Caco-2 (cell line): ENCODE measurements at regions not wholly inside any gene's neighbourhood (a gene's known extent, or its start where the extent isn't known, plus 50 kb on each side); places are given as distances from the start of the nearest gene placed in this dataset.

Experiments
- BruUV-seq: library from RNA; stranded (reverse); fragments of 400-500 nt; replicated peaks from 2 replicates; lab custom pipeline; 2021; lab: Mats Ljungman, UMichigan
- CTCF ChIA-PET: fragments of 300-600 bp; sonication (Branson Sonifier 250); formaldehyde crosslinking; loops from one replicate; lab custom pipeline; 2022; ENCODE audit warnings: antibody characterized with exemption; lab: Charles Lee
- POLR2A ChIA-PET: fragments of 300-600 bp; sonication (Branson Sonifier 250); formaldehyde crosslinking; loops from one replicate; lab custom pipeline; 2022; ENCODE audit warnings: antibody characterized with exemption; lab: Charles Lee
- DNase-seq, 2 experiments: peaks; one replicate each; pipeline versions ENCODE4 v3.0.0 to v3.0.0-alpha.2; 2020 to 2022
- H3K27me3 ChIP-seq: replicated peaks from 2 replicates; pipeline ENCODE4 v1.6.0; 2011; ENCODE audit warnings: low read length; ENCODE audit not compliant: control insufficient read depth, insufficient read depth
- H3K36me3 ChIP-seq: 2 replicates; pipeline ENCODE4 v1.5.1; 2011; ENCODE audit warnings: low read length; ENCODE audit not compliant: control insufficient read depth, insufficient read depth
- H3K4me1 ChIP-seq: fragments of 250-450 bp; sonication (Bioruptor Pico); 2 replicates; pipeline ENCODE4 v1.5.1; 2020; ENCODE audit warnings: mild to moderate bottlenecking
- H3K4me3 ChIP-seq: 2 replicates; pipeline ENCODE4 v1.5.1; 2011; ENCODE audit warnings: low read depth, mild to moderate bottlenecking, control low read depth, low read length
- H3K9me3 ChIP-seq: fragments of 250-450 bp; sonication (Bioruptor Pico); 2 replicates; pipeline ENCODE4 v1.5.1; 2020; ENCODE audit warnings: mild to moderate bottlenecking, moderate library complexity
- H3K27ac Mint-ChIP-seq: one replicate; pipeline ENCODE4 v1.8.0; 2022; ENCODE audit warnings: mixed read lengths; ENCODE audit not compliant: unreplicated experiment
- H3K27me3 Mint-ChIP-seq: one replicate; pipeline ENCODE4 v1.8.0; 2022; ENCODE audit warnings: mixed read lengths; ENCODE audit not compliant: insufficient read depth, unreplicated experiment
- H3K36me3 Mint-ChIP-seq: one replicate; pipeline ENCODE4 v1.8.0; 2022; ENCODE audit warnings: mild to moderate bottlenecking, mixed read lengths; ENCODE audit not compliant: insufficient read depth, unreplicated experiment
- H3K4me1 Mint-ChIP-seq: one replicate; pipeline ENCODE4 v1.8.0; 2022; ENCODE audit warnings: low read depth, mixed read lengths; ENCODE audit not compliant: unreplicated experiment
- H3K4me3 Mint-ChIP-seq: one replicate; pipeline ENCODE4 v1.8.0; 2022; ENCODE audit warnings: mild to moderate bottlenecking, moderate library complexity, mixed read lengths; ENCODE audit not compliant: unreplicated experiment
- H3K9me3 Mint-ChIP-seq: one replicate; pipeline ENCODE4 v1.8.0; 2022; ENCODE audit warnings: mixed read lengths; ENCODE audit not compliant: unreplicated experiment
- intact Hi-C: fragments of 100-400 bp; cut with micrococcal nuclease; formaldehyde crosslinking; loops from one replicate; pipeline ENCODE4 v1.10.0; 2022; ENCODE audit not compliant: unreplicated experiment
- TF ChIP-seq, protein P1 (sequence below), 2 experiments: fragments of 200-600 bp in 1 of 2; IDR thresholded peaks; 1 replicate in 1 of 2; 2 replicates in 1 of 2; pipeline versions ENCODE4 v1.5.1 to v1.8.0; 2011 to 2022; ENCODE audit warnings: antibody characterized with exemption in 1 of 2, control low read depth in 1 of 2, inconsistent platforms in 1 of 2, low read depth in 1 of 2, low read length in 1 of 2, mild to moderate bottlenecking in 1 of 2, moderate library complexity in 1 of 2; ENCODE audit not compliant: insufficient read depth in 1 of 2, severe bottlenecking in 1 of 2, unreplicated experiment in 1 of 2

DNA sequence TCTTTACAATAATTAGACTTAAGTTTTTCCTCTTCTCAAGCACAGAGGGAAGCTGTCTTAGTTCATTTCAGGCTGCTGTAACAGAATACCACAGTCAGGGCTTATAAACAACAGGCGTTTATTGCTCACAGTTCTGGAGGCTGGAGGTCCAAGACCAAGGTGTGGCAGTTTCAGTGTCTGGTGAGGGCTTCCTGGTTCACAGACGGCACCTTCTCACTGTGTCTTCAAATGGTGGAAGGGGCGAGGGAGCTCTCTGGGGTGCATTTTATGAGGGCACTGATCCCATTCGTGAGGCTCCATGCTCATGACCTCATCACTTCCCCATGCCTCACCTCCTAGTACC, 115.7 kb upstream of the MXRA5 start:
- intact Hi-C loops, result no loop called here
- ChIA-PET CTCF (no interaction called here), POLR2A (no interaction called here)
- peaks cover 4% of the 10 kb centered on the region for H3K9me3 Mint-ChIP-seq
- Histone ChIP-seq H3K4me1 (no peaks in the 10 kb centered on the region), H3K36me3 (no peaks in the 10 kb centered on the region), H3K4me3 (no peak overlapping the region), H3K9me3 (no peaks in the 10 kb centered on the region), H3K27me3 (no peaks in the 10 kb centered on the region)
- H3K27ac Mint-ChIP-seq, result no peak overlapping the region
- H3K36me3 Mint-ChIP-seq, result no peaks in the 10 kb centered on the region
- TF ChIP-seq, protein P1, sequence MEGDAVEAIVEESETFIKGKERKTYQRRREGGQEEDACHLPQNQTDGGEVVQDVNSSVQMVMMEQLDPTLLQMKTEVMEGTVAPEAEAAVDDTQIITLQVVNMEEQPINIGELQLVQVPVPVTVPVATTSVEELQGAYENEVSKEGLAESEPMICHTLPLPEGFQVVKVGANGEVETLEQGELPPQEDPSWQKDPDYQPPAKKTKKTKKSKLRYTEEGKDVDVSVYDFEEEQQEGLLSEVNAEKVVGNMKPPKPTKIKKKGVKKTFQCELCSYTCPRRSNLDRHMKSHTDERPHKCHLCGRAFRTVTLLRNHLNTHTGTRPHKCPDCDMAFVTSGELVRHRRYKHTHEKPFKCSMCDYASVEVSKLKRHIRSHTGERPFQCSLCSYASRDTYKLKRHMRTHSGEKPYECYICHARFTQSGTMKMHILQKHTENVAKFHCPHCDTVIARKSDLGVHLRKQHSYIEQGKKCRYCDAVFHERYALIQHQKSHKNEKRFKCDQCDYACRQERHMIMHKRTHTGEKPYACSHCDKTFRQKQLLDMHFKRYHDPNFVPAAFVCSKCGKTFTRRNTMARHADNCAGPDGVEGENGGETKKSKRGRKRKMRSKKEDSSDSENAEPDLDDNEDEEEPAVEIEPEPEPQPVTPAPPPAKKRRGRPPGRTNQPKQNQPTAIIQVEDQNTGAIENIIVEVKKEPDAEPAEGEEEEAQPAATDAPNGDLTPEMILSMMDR (IDR thresholded peaks at IDR 0.05; ENCODE audit: insufficient read depth in 1 of 2, low read depth in 1 of 2, low read length in 1 of 2, severe bottlenecking in 1 of 2, unreplicated experiment in 1 of 2), result no peak
- DNase-seq, result no peak
- no peak overlapping the region for H3K4me3 Mint-ChIP-seq
- no TSS peak for BruUV-seq
- H3K4me1 Mint-ChIP-seq, result no peaks in the 10 kb centered on the region
- no peaks in the 10 kb centered on the region for H3K27me3 Mint-ChIP-seq

DNA sequence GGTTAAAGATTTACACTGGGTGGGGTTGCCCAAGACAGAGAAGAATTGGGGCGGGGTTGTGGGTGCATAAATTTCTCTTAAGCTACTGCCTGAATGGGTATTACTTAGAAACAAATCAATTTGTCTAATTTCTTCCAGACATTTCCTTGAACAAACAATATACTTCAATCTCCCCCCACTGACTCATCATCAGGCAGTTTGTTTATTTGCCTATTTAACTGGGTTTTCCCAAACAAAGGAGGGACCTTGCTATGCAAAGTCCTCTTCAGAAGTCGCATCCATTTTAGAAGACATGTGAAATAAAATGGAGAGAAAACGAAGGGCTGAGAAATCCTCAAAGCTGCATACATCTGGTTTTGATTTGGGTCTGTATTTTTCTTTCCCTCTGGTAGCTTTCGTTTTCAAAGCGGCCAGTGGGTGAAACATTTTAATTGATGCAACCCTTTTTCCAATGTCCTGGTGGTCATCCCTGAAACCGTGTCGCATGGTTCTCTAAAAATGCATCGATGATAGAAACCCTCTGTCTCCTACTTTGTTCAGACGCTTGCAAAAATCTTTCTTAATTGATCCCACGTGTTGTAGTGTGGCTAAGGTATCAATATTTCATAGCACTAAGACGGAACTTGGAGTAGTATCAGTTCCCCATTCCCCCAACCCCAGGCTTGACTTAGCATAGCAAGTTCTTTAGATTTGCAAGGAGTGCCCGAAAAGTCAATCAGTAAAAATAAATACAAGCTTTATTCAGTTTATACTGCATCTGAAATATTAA, 115.1 kb upstream of the MXRA5 start:
- H3K4me3 Mint-ChIP-seq, result peak overlapping the region; percentile 29
- no peaks in the 10 kb centered on the region for H3K36me3 Mint-ChIP-seq
- H3K27me3 ChIP-seq, result no peaks in the 10 kb centered on the region
- H3K9me3 ChIP-seq, result no peaks in the 10 kb centered on the region
- H3K4me3 ChIP-seq, result no peak overlapping the region
- no TSS peak for BruUV-seq
- ChIA-PET CTCF (no interaction called here), POLR2A (no interaction called here)
- H3K4me1 ChIP-seq, result no peaks in the 10 kb centered on the region
- H3K36me3 ChIP-seq, result no peaks in the 10 kb centered on the region
- H3K27ac Mint-ChIP-seq, result no peak overlapping the region
- no peaks in the 10 kb centered on the region for H3K27me3 Mint-ChIP-seq
- H3K4me1 Mint-ChIP-seq, result no peaks in the 10 kb centered on the region
- intact Hi-C loops, result loop anchor here (1.0 kb wide), 1 partner anchor 9 kb away; no protein-coding TSS in a partner anchor
- peaks cover 10% of the 10 kb centered on the region for H3K9me3 Mint-ChIP-seq
- DNase-seq, result no peak
- TF ChIP-seq, protein P1 (IDR thresholded peaks at IDR 0.05; ENCODE audit: insufficient read depth in 1 of 2, low read depth in 1 of 2, low read length in 1 of 2, severe bottlenecking in 1 of 2, unreplicated experiment in 1 of 2), result no peak

DNA sequence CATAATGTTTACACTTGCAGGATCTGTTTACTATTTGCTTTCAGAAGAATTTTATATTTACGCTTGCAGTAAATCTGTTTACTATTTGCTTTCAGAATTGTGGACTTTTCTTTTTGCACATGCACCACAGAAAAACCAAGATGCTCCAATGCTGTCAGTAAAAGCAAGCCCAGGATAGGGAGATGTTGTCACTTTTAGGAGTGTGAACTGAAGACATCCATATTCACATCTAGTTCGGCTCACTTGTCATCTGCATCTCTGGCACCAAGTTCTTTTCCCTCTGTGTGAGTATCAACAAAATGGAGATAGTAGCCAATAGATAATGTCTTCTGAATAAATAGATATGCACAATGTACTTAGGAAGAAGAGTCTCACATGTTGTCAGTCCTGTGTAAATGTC, 109.3 kb upstream of the MXRA5 start:
- H3K9me3 Mint-ChIP-seq, result peaks cover 21% of the 10 kb centered on the region
- H3K4me3 ChIP-seq, result no peak overlapping the region
- no peaks in the 10 kb centered on the region for H3K9me3 ChIP-seq
- intact Hi-C loops, result no loop called here
- H3K27ac Mint-ChIP-seq, result no peak overlapping the region
- no peaks in the 10 kb centered on the region for H3K27me3 ChIP-seq
- ChIA-PET POLR2A (no interaction called here), CTCF (no interaction called here)
- no peaks in the 10 kb centered on the region for H3K36me3 ChIP-seq
- H3K36me3 Mint-ChIP-seq, result no peaks in the 10 kb centered on the region
- H3K4me3 Mint-ChIP-seq, result no peak overlapping the region
- DNase-seq, result no peak
- H3K4me1 Mint-ChIP-seq, result no peaks in the 10 kb centered on the region
- TF ChIP-seq, protein P1 (IDR thresholded peaks at IDR 0.05; ENCODE audit: insufficient read depth in 1 of 2, low read depth in 1 of 2, low read length in 1 of 2, severe bottlenecking in 1 of 2, unreplicated experiment in 1 of 2), result no peak
- no peaks in the 10 kb centered on the region for H3K27me3 Mint-ChIP-seq
- H3K4me1 ChIP-seq, result no peaks in the 10 kb centered on the region
- BruUV-seq, result no TSS peak
